ENCODE measurements at regions not wholly inside any gene's neighbourhood (a gene's known extent, or its start where the extent isn't known, plus 50 kb on each side); places are given as distances from the start of the nearest gene placed in this dataset.
A peak's percentile ranks its signal among the peaks of the same experiment; 100 is the strongest.
"Not testable (repeated sequence)": the region's sequence is repeated elsewhere in the genome, so short reads cannot be mapped to it uniquely, and the experiment has no call there.

DNA sequence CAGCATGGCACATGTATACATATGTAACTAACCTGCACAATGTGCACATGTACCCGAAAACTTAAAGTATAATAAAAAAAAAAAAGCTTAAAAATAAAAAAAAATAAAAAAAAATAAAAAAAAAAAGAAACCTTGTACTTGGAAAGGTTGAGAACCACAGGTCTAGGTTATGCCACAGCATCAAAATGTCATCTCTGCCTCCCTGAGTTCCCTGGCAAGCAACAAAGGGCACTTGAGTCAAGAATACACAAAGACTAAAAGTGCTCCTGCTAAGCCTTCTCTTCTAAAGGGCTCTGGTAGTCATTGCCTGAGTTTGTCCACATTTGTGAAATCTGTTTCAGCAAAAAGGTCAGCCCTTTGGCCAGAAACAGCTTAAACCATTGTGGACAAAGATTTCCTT is 395.8 kb upstream of the CCDC54 start:
- DNase-seq (ENCODE audit: low spot score): no peak

DNA sequence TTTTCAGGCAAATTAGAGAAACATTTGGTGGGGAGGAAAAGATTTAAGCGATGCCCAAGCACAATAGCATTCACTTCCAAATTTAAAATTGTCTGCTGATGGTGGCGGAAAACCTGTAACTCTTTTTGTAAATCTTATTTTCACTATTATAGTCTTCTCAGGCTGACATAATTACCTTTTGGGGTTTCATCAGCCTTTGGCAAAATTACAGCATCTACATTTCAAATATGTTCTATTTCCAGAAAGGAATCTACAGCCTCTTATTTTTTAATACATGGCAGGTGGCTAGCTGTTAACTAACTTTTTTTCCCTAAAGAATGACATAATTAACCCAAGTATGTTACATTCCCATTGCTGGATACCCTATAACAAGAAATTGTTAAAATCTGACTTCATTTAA is 391.5 kb upstream of the CCDC54 start:
- no peak for DNase-seq (ENCODE audit: low spot score)

DNA sequence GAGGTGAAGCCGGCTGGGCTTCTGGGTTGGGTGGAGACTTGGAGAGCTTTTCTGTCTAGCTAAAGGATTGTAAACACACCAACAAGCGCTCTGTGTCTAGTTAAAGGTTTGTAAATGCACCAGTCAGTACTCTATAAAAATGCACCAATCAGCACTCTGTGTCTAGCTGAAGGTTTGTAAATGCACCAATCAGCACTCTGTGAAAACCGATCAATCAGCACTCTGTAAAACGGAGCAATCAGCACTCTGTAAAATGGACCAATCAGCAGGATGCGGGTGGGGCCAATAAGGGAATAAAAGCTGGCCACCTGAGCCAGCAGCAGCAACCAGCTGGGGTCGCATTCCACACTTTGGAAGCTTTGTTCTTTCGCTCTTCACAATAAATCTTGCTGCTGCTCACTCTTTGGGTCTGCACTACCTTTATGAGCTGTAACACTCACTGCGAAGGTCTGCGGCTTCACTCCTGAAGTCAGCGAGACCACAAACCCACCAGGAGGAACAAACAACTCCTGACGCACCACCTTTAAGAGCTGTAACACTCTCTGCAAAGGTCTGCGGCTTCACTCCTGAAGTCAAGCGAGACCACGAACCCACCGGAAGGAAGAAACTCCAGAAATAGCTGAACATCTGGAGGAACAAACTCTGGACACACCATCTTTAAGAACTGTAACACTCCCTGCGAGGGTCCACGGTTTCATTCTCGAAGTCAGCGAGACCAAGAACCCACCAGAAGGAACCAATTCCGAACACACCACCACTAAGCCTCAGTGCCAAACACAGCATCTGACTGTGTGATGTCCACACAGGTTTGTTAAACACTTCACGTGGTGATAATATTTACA is 378.2 kb upstream of the CCDC54 start:
- DNase-seq (ENCODE audit: low spot score): not testable (repeated sequence)

DNA sequence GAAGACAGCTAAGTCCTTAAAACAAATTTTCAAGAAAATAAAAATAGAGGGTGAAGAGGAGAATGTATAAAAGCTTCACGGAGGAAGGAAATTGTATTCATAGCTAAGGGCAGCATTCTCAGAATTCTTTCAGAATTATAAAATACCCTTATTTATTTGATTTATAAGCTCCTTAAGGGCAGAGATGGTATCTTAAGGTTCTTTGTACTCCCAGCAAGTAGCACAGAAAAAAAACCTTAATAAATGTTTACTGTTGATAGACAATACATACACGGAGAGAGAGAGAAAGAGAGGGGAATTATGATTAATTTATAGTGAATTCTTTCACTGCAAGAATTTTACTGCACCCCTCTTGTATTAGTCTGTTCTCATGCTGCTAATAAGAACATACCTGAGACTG is 375.6 kb upstream of the CCDC54 start:
- DNase-seq (ENCODE audit: low spot score): peak; percentile 55

DNA sequence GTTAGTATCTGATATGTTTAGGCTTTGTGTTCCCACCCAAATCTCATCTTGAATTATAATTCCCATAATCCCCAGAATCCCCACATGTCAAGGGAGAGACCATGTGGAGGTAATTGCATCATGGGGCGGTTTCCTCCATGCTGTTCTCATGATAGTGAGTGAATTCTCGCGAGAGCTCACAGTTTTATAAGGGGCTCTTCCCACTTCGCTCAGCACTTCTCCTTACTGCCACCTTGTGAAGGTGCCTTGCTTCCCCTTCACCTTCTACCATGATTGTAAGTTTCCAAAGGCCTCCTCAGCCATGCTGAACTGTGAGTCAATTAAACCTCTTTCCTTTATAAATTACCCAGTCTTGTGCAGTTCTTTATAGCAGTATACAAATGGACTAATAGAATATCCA is 371.9 kb upstream of the CCDC54 start:
- DNase-seq (ENCODE audit: low spot score): peak; percentile 6

DNA sequence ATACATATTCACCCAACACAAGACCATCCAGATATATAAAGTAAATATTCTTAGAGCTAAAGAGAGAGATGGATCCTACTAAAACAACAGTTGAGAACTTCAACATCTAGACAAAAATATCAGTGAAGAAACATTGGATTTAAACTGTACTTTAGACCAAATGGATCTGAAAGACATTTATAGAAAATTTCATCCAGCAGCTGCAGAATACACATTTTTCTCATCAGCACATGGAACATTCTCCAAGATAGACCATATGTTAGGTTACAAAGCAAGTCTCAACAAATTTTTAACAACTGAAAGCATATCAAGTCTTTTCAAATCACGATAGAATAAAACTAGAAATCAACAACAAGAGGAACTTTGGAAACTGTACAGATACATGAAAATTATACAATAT is 369.0 kb upstream of the CCDC54 start:
- DNase-seq (ENCODE audit: low spot score): no peak

DNA sequence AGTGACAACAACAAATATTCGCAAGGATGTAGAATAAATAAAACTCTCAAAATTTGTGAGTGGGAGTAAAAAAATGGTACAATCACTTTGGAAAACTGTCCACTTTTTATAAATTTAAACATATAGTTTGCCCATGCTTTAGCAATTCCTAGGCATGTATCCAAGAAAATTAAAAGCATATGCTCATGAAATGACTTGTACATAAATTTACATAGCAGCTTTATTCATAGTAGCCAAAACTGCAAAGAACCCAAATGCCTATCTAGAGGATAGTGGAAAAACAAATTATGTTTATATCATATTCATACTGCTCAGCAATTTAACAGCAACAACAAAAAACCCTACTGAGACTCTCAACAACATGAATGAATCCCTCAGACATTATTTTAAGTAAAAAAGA is 363.6 kb upstream of the CCDC54 start:
- no peak for DNase-seq (ENCODE audit: low spot score)

DNA sequence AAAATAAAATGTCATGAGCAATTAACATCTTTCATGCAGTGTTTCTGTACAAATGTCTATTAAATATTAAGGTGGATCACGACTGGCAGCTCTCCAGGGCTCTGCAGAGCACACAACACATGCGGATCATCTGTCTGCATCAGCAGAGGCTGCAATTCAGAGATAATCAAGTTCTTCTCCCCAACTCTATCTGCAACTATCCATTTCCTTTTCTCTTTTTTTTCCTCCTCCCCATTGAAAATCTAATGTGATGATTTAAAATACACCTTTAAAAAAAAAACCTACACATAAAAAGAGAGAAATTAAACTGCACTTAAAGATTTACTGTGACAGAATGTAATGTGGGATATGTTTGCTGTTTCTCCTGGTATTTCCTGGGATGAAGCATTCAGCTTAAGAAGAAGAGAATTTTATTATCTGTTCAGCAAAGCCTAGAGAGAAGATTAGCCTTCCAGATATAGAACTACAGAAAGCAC is 352.6 kb upstream of the CCDC54 start:
- no peak for DNase-seq (ENCODE audit: low spot score)

DNA sequence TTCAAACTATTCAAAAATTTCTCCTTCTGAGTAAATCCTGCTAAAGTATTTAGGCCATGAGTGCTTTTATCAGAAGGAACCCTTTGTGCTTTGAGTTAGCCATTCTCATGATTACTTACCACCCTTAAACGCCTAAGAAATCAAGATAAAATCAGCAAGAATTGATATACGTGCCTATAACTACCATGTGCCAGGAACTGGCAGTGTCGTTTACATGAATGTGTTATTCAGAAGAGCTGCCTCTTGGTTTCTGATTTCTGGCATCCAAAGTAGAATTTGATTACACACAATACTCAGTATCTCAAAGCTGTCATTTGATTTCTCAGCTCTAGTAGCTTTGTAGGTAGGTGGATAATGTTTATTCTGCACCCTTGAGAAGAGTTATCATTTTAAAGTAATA is 351.3 kb upstream of the CCDC54 start:
- no peak for DNase-seq (ENCODE audit: low spot score)

DNA sequence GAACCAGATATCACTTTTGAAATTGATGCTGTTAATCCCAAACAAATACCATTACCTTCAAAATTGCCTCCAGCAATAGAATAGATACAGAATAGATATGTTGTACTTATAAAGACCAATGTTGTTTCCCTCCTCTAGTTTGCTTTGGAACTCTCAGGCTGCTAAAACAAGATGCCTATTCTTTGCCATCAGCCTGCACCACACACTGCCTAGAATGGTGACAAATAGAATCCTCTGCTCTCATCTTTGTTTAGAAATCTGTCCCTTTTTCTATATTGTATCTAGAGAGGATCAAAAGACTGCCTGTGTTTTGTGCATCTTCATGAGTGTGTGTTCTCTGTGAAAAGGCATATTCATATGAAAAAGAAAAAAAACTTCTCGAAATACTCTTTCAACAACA is 349.2 kb upstream of the CCDC54 start:
- no peak for DNase-seq (ENCODE audit: low spot score)

DNA sequence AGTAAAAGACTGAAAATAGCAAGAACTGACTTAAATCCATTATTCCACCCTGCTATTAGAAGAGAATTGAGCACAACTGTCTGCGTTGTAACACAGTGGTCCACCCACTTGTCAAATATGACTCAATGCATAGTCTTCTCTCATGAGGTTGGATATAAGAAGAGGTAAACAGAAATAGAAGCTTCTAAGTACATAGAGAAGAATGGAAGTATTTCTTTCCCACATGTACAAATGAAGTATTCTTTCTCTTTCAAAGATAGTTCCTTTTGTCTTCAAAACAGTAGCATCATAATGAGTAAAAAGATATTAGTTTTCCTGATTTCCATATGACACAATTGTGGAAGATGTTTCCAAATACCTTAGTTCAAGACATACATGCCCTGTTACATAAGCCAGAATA is 348.6 kb upstream of the CCDC54 start:
- no peak for DNase-seq (ENCODE audit: low spot score)

DNA sequence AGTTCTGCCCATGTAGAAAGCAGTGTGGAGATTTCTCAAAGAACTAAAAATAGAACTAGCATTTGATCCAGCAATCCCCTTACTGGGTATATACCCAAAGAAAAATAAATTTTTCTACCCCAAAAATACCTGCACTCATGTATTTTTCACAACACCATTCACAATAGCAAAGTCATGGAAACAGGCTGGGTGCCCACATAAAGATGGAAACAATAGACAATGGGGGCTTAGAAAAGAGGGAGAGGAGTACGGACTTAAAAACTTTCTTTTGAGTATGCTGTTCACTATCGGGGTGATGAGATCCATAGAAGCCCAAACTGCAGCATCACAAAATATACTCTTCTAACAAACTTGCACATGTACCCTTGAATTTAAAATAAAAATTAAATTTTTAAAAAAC is 345.1 kb upstream of the CCDC54 start:
- no peak for DNase-seq (ENCODE audit: low spot score)

DNA sequence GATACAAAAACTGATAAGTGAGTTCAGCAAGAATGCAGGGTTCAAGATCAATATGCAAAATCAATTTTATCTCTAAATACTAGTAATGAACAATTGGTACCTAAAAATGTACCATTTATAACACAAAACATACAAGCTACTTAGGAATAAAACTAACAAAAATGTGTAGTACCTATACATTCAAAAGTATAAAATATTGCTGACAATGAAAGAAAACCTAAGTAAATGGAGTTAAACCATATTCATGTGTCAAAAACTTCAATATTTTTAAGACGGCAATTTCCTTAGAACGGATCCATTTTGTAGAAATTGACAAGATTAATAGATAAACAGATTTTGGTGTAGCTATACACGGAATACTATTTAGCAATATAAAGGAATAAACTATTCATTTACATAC is 343.1 kb upstream of the CCDC54 start:
- DNase-seq (ENCODE audit: low spot score): no peak

DNA sequence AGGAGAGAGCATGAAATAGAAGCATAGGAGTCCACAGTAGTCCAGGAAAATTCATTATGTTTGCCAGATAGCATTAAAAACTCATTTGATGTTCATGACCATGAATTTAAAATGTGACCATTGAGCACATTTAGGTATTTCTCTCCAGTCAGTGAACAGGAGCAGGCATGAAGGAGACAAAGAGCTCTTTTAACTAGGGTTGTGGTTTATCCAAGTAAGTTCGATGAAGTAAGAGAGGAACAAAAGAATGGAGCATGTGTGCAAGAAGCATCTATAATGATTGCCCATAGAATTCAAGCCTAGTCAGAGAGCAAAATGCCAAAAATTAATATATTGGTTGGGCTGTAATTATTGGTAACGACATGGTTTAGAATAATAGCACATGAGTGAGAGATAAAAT is 342.1 kb upstream of the CCDC54 start:
- no peak for DNase-seq (ENCODE audit: low spot score)

DNA sequence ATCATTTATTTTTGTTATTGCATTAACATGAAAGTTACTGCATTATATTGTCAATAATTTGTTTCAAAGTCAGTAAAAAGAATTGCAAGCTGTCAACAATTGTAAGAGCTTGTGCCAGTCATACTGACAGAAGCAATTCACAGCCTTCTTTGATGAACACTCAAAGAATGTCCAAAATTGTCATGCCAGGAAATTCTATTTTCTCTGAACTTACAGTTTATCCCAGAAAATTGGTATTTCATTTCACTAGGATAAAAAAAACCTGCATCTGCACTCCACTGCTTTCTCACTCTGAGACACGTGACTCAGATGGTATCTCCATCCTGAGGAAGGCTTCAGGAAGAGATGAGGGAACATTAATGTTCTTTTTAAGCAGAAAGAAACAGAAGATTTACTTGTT is 332.6 kb upstream of the CCDC54 start:
- DNase-seq (ENCODE audit: low spot score): no peak

DNA sequence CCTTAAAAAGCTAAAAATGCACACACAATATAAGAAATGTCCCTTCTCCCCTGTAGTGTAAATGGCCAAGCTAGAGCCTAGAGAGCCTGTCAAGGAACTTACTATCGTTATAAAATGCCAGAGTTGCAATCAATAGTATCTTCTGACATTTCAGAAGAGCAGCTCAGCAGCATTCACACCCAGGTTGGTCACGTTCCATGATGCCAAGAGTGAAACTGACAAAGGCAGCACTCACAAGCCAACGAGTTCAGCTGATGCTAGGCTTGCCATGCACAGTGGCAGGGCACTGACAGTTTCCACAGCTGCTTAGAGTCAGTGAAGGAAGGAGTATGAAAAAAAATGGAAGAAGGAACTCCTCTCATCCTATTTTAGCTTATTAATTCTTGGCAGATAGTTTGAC is 331.4 kb upstream of the CCDC54 start:
- no peak for DNase-seq (ENCODE audit: low spot score)

DNA sequence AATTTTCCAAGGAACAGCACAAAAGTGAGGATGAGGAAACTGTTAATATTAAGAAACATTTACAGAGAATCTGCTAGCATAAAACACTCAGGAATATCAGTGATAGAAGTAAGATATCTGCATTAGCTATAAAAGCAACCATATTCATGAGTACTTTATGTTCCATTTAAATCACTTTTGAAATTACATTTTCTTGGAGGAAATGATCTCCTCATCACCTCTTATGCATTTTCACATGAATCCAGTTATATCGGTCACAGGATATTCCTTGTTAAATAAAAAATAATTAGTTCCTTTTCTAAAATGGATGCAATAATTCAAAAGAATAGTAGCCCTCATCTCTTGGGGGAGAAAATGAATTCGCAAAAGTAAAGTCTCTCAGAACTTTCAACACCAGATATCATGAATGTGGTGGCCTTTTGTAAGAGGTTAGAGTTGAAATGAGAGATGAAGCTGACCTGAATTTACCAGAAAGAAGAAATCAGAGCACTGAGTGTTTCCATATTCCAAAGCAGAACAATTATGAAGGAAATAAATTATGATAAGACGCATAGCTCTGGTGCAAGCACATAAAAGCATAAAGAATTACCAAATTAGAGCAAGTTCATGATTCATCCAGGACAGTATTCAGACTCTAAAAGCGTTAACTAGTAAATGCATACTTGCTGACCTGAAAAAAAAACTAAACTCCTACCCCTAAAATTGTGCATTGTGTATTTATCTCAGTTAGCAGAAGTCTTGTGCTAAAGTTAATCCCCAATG is 321.9 kb upstream of the CCDC54 start:
- DNase-seq (ENCODE audit: low spot score): no peak

DNA sequence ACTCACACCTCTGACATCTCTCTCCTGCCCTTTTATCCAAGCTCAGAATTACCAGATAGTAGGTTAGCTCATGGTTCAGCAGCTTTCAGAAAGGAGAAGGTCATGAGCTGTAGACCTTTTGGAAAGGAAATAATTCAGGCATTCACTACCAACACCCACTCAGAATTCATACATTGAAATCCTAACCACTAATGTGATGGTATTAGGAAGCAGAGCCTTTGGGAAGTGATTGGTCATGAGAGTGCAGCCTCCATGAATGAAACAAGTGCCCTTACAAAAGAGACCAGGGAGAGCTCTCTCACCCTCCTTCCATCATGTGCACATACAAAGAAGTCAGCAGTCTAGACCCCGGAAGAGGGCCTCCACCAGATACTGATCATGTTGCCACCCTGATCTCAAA is 315.8 kb upstream of the CCDC54 start:
- DNase-seq (ENCODE audit: low spot score): no peak

DNA sequence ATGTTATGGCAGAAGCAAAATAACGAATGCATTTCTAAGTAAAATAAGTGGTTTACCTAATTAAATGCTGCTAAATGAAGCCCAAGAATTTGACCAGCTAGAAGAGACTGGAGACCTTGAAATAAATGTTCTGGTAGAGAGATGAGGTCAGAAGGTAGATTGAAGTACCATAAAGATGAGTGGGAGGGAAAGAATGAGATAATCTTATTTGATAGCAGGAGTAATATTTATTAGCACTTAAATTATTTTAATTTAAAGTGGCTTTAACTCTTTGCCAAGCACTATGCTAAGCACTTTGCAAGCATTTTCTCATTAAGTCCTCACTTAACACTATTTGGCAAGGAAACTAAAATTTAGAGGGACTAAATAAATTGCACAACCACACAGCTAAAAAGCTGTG is 314.9 kb upstream of the CCDC54 start:
- no peak for DNase-seq (ENCODE audit: low spot score)

DNA sequence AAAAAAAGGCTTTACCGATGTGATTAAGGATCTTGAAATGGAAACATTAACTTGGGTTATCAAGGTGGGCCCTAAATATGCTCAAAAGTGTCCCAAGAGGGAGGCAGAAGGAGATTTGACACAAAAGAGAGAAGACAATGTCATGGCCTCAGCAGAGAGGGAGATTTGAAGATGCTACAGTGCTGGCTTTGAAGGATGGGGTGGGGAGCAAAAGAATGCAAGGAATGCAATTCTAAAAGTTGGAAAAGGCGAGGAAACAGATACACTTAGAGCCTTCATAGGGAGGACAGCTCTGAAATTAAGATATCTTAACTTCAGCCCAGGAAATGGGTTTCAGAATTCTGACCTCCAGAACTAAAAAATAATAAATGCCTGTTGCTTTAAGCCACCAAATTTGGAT is 314.5 kb upstream of the CCDC54 start:
- DNase-seq (ENCODE audit: low spot score): peak; percentile 30

DNA sequence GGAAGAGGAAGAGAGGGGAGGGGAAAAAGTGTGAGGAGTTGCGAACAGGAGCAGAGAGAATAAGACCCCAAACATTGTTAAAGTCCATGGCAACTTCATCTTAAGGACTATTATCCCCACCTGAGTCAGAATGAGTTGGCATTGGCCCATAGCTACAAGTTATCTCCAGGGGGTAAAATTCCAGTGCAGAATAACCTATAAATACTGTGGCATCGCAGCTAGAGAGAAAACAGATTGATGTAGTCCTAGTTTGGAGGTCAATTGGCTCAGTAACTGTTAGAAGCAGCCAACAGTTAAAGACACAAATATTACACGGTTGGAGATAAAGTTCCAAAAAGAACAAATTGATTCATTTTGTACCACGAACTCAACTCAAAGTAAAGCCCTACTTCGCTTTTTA is 313.9 kb upstream of the CCDC54 start:
- DNase-seq (ENCODE audit: low spot score): peak; percentile 46

DNA sequence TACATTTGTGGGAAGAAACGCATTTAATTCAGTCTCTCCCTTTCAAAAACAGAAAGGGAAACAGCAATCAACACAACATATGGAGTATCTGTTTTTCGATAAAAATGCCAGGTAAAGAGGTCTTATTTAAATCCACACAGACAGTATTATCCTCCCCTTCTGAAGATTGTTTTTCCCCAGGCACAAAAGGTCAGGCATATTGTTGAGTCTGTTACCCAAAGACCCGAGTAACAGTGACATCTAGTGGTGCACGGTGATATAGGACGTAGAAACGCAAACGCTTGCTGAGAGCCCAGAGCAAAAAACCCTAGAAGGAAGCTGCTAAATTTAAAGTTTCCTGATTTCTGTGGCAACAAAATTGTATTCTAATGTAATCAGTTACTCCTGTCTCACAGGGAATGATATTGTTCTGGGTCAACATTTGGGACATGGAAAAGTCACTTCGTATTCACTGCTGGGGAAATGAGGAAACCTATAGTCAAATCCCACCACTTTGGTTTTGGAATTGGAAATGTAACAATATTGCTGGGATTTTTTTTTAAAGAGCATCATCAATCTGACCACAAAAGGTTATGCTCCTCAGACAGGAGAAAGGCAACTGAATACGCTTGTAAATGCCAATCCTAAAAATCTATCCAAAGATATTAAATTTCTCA is 312.7 kb upstream of the CCDC54 start:
- peak; percentile 84 for DNase-seq (ENCODE audit: low spot score)

All from A172 (cell line).